GM12873 (cell line): ENCODE measurements at regions not wholly inside any gene's neighbourhood (a gene's known extent, or its start where the extent isn't known, plus 50 kb on each side); places are given as distances from the start of the nearest gene placed in this dataset.

Experiments used
- CTCF ChIP-seq: IDR thresholded peaks from 2 replicates; pipeline ENCODE4 v1.5.1; 2012; ENCODE audit warnings: low read depth, mild to moderate bottlenecking, moderate library complexity, low read length, control low read depth; ENCODE audit not compliant: insufficient read depth; ENCODE audit errors: missing control alignments

GRCh38 chrX:134174273-134174660, 62.7 kb upstream of the CCDC160 start:
- TF ChIP-seq CTCF: no peak

GRCh38 chrX:134174859-134175258, 62.1 kb upstream of the CCDC160 start:
- no peak for TF ChIP-seq CTCF

GRCh38 chrX:134177527-134177926, 59.5 kb upstream of the CCDC160 start:
- no peak for TF ChIP-seq CTCF

GRCh38 chrX:134180601-134181274, 56.2 kb upstream of the CCDC160 start:
- TF ChIP-seq CTCF: no peak

- no peak for TF ChIP-seq CTCF
Measured at GRCh38 chrX:134181275-134181660, 55.7 kb upstream of the CCDC160 start.

- TF ChIP-seq CTCF: no peak
Measured at GRCh38 chrX:134183665-134184064, 53.3 kb upstream of the CCDC160 start.

- TF ChIP-seq CTCF: no peak
Measured at GRCh38 chrX:134184936-134185335, 52.0 kb upstream of the CCDC160 start.
